HFF-Myc (cell line): ENCODE measurements at regions not wholly inside any gene's neighbourhood (a gene's known extent, or its start where the extent isn't known, plus 50 kb on each side); places are given as distances from the start of the nearest gene placed in this dataset.
"Not testable (repeated sequence)": the region's sequence is repeated elsewhere in the genome, so short reads cannot be mapped to it uniquely, and the experiment has no call there.

Source experiments
- DNase-seq: peaks from one replicate; pipeline ENCODE4 v3.0.0-alpha.2; 2011; ENCODE audit warnings: low read depth; ENCODE audit errors: extremely low read depth
- H3K4me3 ChIP-seq: replicated peaks from 2 replicates; pipeline ENCODE4 v1.5.1; 2011; ENCODE audit warnings: low read depth, mild to moderate bottlenecking, control low read depth, low read length
- TF ChIP-seq, protein P1 (sequence below): IDR thresholded peaks from 2 replicates; pipeline ENCODE4 v1.5.1; 2012; ENCODE audit warnings: mild to moderate bottlenecking, low read depth, low read length, control low read depth; ENCODE audit errors: missing control alignments

GRCh38 chr13:66162470-66162869, 1067.7 kb downstream of the PCDH9 start:
- no peak overlapping the region for H3K4me3 ChIP-seq
- TF ChIP-seq, protein P1, sequence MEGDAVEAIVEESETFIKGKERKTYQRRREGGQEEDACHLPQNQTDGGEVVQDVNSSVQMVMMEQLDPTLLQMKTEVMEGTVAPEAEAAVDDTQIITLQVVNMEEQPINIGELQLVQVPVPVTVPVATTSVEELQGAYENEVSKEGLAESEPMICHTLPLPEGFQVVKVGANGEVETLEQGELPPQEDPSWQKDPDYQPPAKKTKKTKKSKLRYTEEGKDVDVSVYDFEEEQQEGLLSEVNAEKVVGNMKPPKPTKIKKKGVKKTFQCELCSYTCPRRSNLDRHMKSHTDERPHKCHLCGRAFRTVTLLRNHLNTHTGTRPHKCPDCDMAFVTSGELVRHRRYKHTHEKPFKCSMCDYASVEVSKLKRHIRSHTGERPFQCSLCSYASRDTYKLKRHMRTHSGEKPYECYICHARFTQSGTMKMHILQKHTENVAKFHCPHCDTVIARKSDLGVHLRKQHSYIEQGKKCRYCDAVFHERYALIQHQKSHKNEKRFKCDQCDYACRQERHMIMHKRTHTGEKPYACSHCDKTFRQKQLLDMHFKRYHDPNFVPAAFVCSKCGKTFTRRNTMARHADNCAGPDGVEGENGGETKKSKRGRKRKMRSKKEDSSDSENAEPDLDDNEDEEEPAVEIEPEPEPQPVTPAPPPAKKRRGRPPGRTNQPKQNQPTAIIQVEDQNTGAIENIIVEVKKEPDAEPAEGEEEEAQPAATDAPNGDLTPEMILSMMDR = no peak
- no peak for DNase-seq

- DNase-seq = no peak
- TF ChIP-seq, protein P1 = no peak
- H3K4me3 ChIP-seq = no peak overlapping the region
Observed at GRCh38 chr13:66159511-66159910, 1070.6 kb downstream of the PCDH9 start.

- no peak overlapping the region for H3K4me3 ChIP-seq
- TF ChIP-seq, protein P1 = no peak
- no peak for DNase-seq
Observed at GRCh38 chr13:66154976-66155375, 1075.2 kb downstream of the PCDH9 start.

DNA sequence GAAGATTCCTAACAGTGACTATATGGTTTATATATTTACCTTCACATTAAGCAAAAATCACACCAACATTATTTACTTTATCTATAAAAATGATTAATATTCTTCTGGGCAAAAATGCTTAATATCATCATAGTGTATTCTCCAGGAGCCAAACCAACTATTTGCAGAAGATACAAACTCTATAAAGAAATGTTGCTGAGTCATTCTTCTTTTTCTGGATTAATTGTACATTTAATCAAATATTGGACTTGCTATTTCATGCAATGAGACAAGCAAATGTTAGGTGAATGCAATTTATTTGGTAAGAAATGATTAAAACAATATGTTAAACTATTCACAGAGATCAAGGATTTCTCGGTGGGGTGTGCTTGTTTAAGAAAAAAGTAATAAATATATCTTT, 1075.8 kb downstream of the PCDH9 start:
- DNase-seq = no peak
- H3K4me3 ChIP-seq = no peak overlapping the region
- TF ChIP-seq, protein P1 = no peak

GRCh38 chr13:66152596-66152995, 1077.5 kb downstream of the PCDH9 start:
- no peak for DNase-seq
- no peak overlapping the region for H3K4me3 ChIP-seq
- TF ChIP-seq, protein P1 = no peak

- not testable (repeated sequence) for H3K4me3 ChIP-seq, DNase-seq
Observed at GRCh38 chr13:66144357-66144756, 1085.8 kb downstream of the PCDH9 start.

GRCh38 chr13:66139701-66140100, 1090.4 kb downstream of the PCDH9 start:
- no peak for DNase-seq
- no peak overlapping the region for H3K4me3 ChIP-seq
- TF ChIP-seq, protein P1 = no peak
